HG02798 (cell line): ENCODE measurements at regions not wholly inside any gene's neighbourhood (a gene's known extent, or its start where the extent isn't known, plus 50 kb on each side); places are given as distances from the start of the nearest gene placed in this dataset.
A peak's percentile ranks its signal among the peaks of the same experiment; 100 is the strongest.

Experiments
- ATAC-seq: cut with Tn5 transposase; IDR thresholded peaks from one replicate; pipeline ENCODE4 v1.9.1; 2021; ENCODE audit warnings: mild to moderate bottlenecking; ENCODE audit not compliant: unreplicated experiment, poor library complexity

GRCh38 chr5:99102073-99102697 is 173.4 kb upstream of the CHD1 start:
- ATAC-seq = no peak

- no peak for ATAC-seq
These were observed 170.9 kb upstream of the CHD1 start for GRCh38 chr5:99099691-99100090.

GRCh38 chr5:99089822-99090549 is 161.2 kb upstream of the CHD1 start:
- ATAC-seq = no peak

- ATAC-seq = no peak
These were observed 159.5 kb upstream of the CHD1 start for GRCh38 chr5:99088309-99088708.

GRCh38 chr5:99083197-99083596 is 154.4 kb upstream of the CHD1 start:
- no peak for ATAC-seq

- no peak for ATAC-seq
These were observed 152.9 kb upstream of the CHD1 start for GRCh38 chr5:99081711-99082110.

GRCh38 chr5:99076723-99077640 is 148.2 kb upstream of the CHD1 start:
- peak; percentile 90 for ATAC-seq

- no peak for ATAC-seq
These were observed 144.0 kb upstream of the CHD1 start for GRCh38 chr5:99072846-99073245.

- no peak for ATAC-seq
These were observed 142.0 kb upstream of the CHD1 start for GRCh38 chr5:99070822-99071221.

- ATAC-seq = no peak
These were observed 141.6 kb upstream of the CHD1 start for GRCh38 chr5:99070362-99070761.

- ATAC-seq = peak; percentile 83
These were observed 140.3 kb upstream of the CHD1 start for GRCh38 chr5:99068944-99069650.

- no peak for ATAC-seq
These were observed 134.9 kb upstream of the CHD1 start for GRCh38 chr5:99063737-99064136.

GRCh38 chr5:99061711-99062110 is 132.9 kb upstream of the CHD1 start:
- ATAC-seq = no peak

- no peak for ATAC-seq
These were observed 132.5 kb upstream of the CHD1 start for GRCh38 chr5:99061299-99061698.

- ATAC-seq = peak; percentile 78
These were observed 131.8 kb upstream of the CHD1 start for GRCh38 chr5:99060306-99061261.

GRCh38 chr5:99059685-99060084 is 130.9 kb upstream of the CHD1 start:
- peak; percentile 75 for ATAC-seq

GRCh38 chr5:99058466-99058865 is 129.7 kb upstream of the CHD1 start:
- ATAC-seq = no peak

- no peak for ATAC-seq
These were observed 126.2 kb upstream of the CHD1 start for GRCh38 chr5:99054972-99055371.

- ATAC-seq = no peak
These were observed 117.1 kb upstream of the CHD1 start for GRCh38 chr5:99045871-99046270.
